Thoracic aorta (tissue), 2 donors: ENCODE measurements at regions not wholly inside any gene's neighbourhood (a gene's known extent, or its start where the extent isn't known, plus 50 kb on each side); places are given as distances from the start of the nearest gene placed in this dataset.

Source experiments
- ATAC-seq: fragments of 150-250 bp; one replicate; pipeline ENCODE4 v1.8.0; 2017; ENCODE audit warnings: low read depth; ENCODE audit not compliant: insufficient number of reproducible peaks, low FRiP score
- DNase-seq: peaks from one replicate; pipeline ENCODE4 v3.0.0-alpha.2; 2020; ENCODE audit warnings: low spot score
- H3K27ac ChIP-seq, 2 donors: fragments of 200-600 bp; sonication (generic); 1 replicate in 1 of 2; 2 replicates in 1 of 2; pipeline ENCODE4 v1.5.1; 2016; ENCODE audit warnings: mild to moderate bottlenecking in 2 of 2, moderate library complexity in 2 of 2
- H3K27me3 ChIP-seq: fragments of 200-600 bp; sonication (generic); replicated peaks from 2 replicates; pipeline ENCODE4 v1.6.0; 2016; ENCODE audit warnings: mild to moderate bottlenecking; ENCODE audit not compliant: insufficient read depth
- H3K36me3 ChIP-seq: fragments of 200-600 bp; sonication (generic); one replicate; pipeline ENCODE4 v1.5.1; 2016
- H3K4me1 ChIP-seq, 2 donors: fragments of 200-600 bp; sonication (generic); 1 replicate in 1 of 2; 2 replicates in 1 of 2; pipeline versions ENCODE4 v1.5.1 to v1.6.0; 2016; ENCODE audit warnings: low read depth in 2 of 2, mild to moderate bottlenecking in 1 of 2; ENCODE audit not compliant: control insufficient read depth in 1 of 2
- H3K4me3 ChIP-seq: fragments of 200-600 bp; sonication (generic); 2 replicates; pipeline ENCODE4 v1.5.1; 2016; ENCODE audit warnings: mild to moderate bottlenecking
- H3K9me3 ChIP-seq: fragments of 200-600 bp; sonication (generic); 2 replicates; pipeline ENCODE4 v1.5.1; 2016
- CTCF ChIP-seq: fragments of 200-600 bp; sonication (generic); IDR thresholded peaks from one replicate; pipeline ENCODE4 v1.5.1; 2019; ENCODE audit warnings: antibody characterized with exemption

DNA sequence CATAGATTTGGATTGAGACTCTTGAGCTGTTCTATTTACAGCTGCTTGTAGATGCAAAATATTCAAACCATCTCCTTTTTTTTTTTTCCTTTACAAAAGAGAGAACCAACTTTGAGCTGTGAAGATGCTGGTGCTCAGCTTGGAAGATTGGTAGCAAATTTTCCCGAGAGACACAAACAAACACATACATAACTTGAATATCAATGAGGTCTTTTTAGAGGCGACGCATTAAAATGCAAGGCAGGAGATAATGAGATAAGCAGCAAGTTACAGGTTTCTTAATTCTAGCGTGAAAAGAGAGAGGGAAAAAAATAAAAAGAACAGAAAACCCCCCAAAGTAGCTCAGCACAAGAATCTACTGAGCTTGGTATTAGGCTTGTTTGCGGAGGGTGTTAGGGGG is 247.0 kb upstream of the SORL1-AS1 start:
- Histone ChIP-seq H3K4me1 (peaks cover 5 to 31% of the 10 kb centered on the region in 2 donors), H3K36me3 (no peaks in the 10 kb centered on the region), H3K9me3 (no peaks in the 10 kb centered on the region), H3K4me3 (no peak overlapping the region), H3K27ac (no peak overlapping the region), H3K27me3 (no peaks in the 10 kb centered on the region)
- DNase-seq (no peak), ATAC-seq (no peak)
- TF ChIP-seq CTCF: no peak

GRCh38 chr11:121696931-121697670 is 244.3 kb upstream of the SORL1-AS1 start:
- Histone ChIP-seq H3K4me1 (peaks cover 5 to 31% of the 10 kb centered on the region in 2 donors), H3K27ac (peak overlapping the region; percentile 77 to 81), H3K9me3 (no peaks in the 10 kb centered on the region), H3K36me3 (no peaks in the 10 kb centered on the region), H3K27me3 (no peaks in the 10 kb centered on the region), H3K4me3 (peak overlapping the region; percentile 63)
- ATAC-seq (no peak), DNase-seq (no peak)
- TF ChIP-seq CTCF: no peak

DNA sequence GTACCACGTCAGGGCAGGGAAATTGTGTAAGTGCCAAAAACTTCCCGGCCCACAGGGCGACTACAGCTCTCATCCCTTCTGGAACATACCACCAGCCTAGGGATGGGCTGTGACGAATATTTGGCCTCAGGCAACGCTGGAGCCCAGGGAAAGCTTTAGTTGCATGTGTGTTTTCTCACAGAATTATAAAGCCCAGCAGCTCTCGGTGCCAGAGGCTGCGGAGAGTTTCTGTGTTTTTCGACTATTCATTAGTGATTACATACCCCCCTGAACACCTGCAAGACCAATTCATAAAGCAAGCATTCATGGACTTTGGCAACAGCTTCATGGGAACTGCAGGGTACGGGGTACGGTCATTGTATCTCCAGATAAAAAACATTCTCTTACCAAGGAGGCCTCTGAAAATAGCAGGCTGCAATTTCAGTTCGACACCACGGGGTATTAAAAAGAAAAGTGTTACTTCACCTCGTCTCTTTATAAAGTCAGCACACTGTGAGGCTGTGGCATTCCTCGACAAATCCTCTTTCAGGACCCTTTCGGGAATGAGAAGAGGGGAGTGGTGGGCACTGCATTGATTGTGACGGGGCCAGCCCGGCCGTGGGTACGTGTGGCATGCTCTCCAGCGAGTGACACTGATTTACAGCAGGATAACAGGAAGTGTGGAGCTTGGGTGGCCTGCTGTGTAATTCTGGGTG is 243.6 kb upstream of the SORL1-AS1 start:
- no peaks in the 10 kb centered on the region for H3K9me3 ChIP-seq
- peak overlapping the region; percentile 77 to 81 for H3K27ac ChIP-seq
- H3K36me3 ChIP-seq: no peaks in the 10 kb centered on the region
- DNase-seq: no peak
- peak overlapping the region; percentile 63 for H3K4me3 ChIP-seq
- H3K4me1 ChIP-seq: peaks cover 5 to 31% of the 10 kb centered on the region in 2 donors
- TF ChIP-seq CTCF: no peak
- H3K27me3 ChIP-seq: no peaks in the 10 kb centered on the region
- ATAC-seq: peak; percentile 47

- H3K9me3 ChIP-seq: no peaks in the 10 kb centered on the region
- peaks cover 5 to 28% of the 10 kb centered on the region in 2 donors for H3K4me1 ChIP-seq
- H3K36me3 ChIP-seq: no peaks in the 10 kb centered on the region
- H3K27me3 ChIP-seq: no peaks in the 10 kb centered on the region
- no peak overlapping the region for H3K27ac ChIP-seq
- DNase-seq (no peak), ATAC-seq (no peak)
- no peak for TF ChIP-seq CTCF
- no peak overlapping the region for H3K4me3 ChIP-seq
These were observed 239.5 kb upstream of the SORL1-AS1 start for GRCh38 chr11:121692236-121692635.

DNA sequence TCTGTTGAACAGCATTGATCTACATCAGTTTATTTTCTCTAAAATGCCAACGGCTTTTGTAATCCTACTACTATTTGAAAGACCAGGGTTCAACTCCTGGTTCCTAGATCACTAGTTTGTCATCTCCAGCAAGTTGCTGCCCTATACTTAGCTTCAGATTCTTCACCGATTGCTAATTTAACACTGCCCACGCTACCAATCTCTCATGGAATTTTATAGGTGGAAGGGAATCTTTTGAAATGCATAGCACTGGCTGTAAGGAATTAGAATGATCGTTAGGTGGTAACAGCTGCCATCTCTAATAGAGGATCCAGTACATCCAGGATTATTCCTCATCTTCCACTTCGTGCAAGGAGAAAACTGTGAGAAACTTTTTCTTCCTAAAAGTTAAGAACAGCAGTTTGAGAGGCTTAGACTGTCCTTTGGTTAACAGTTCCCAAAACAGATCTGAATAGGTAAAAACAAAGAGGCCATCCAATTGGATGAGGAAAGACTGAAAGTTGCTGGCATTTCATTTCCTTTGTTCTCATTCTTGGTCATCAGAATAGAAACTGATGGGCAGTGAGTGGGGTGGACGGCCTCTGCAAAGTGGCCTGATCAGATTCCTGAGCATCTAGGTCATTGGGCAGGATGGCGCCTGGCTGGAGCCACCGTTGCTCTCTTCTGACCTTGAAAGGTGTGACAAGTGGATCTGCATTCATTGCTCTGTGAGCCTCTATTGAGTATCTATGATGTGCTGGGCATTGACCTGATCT is 236.3 kb upstream of the SORL1-AS1 start:
- H3K27me3 ChIP-seq: no peaks in the 10 kb centered on the region
- DNase-seq (no peak), ATAC-seq (no peak)
- no peak for TF ChIP-seq CTCF
- H3K4me1 ChIP-seq: peaks cover 0 to 35% of the 10 kb centered on the region in 2 donors
- no peak overlapping the region for H3K4me3 ChIP-seq
- H3K9me3 ChIP-seq: no peaks in the 10 kb centered on the region
- no peaks in the 10 kb centered on the region for H3K36me3 ChIP-seq
- H3K27ac ChIP-seq: no peak overlapping the region
